ENCODE measurements at regions not wholly inside any gene's neighbourhood (a gene's known extent, or its start where the extent isn't known, plus 50 kb on each side); places are given as distances from the start of the nearest gene placed in this dataset.

- TF ChIP-seq CTCF (IDR thresholded peaks at IDR 0.05), result no peak
- no peak for TF ChIP-seq EP300 (IDR thresholded peaks at IDR 0.05)
Measured at GRCh38 chr10:2782950-2783349, 284.4 kb upstream of the PFKP start.
